ENCODE measurements at regions not wholly inside any gene's neighbourhood (a gene's known extent, or its start where the extent isn't known, plus 50 kb on each side); places are given as distances from the start of the nearest gene placed in this dataset.

- H2AFZ ChIP-seq (ENCODE audit: low read depth, low read length) = no peak overlapping the region
- no peak overlapping the region for H3K4me3 ChIP-seq
- ATAC-seq (no peak), DNase-seq (ENCODE audit: extremely low read depth in 1 of 4, low spot score in 3 of 4) (no peak), FAIRE-seq (no peak)
- H3K9me1 ChIP-seq (ENCODE audit: control insufficient read depth, insufficient read depth, low read length) = no peaks in the 10 kb centered on the region
- POLR2A ChIA-PET = no interaction called here
- H3K79me2 ChIP-seq (ENCODE audit: control insufficient read depth, insufficient read depth, low read length) = no peaks in the 10 kb centered on the region
- no peaks in the 10 kb centered on the region for H3K4me1 ChIP-seq (replicated peaks in 1 of 2; ENCODE audit: control insufficient read depth in 2 of 2, insufficient read depth in 2 of 2, low read length in 2 of 2)
- CTCF ChIA-PET (ENCODE audit: low intra/inter-chr PET ratio) = no interaction called here
- H3K27ac ChIP-seq (ENCODE audit: extremely low read depth, low read depth, low read length) = no peak overlapping the region
- intact Hi-C loops (cut with micrococcal nuclease) = no loop called here
- H3K9me3 ChIP-seq (replicated peaks; ENCODE audit: control insufficient read depth, insufficient read depth, low read depth, low read length) = no peaks in the 10 kb centered on the region
- no peaks in the 10 kb centered on the region for H4K20me1 ChIP-seq (replicated peaks; ENCODE audit: control insufficient read depth, insufficient read depth, low read length)
- H3K36me3 ChIP-seq (ENCODE audit: control insufficient read depth, insufficient read depth, low read length) = no peaks in the 10 kb centered on the region
- BruUV-seq (replicated peaks) = no TSS peak
- no peak overlapping the region for H3K4me2 ChIP-seq (ENCODE audit: insufficient read depth, low read length)
- in situ Hi-C loops (cut with MboI) = no loop called here
- H3K27me3 ChIP-seq (ENCODE audit: control insufficient read depth in 2 of 2, insufficient read depth in 2 of 2, low read length in 2 of 2) = peaks cover 2 to 35% of the 10 kb centered on the region in 2 experiments; a peak in 3 of 5 replicates
- WGBS (ENCODE audit: insufficient coverage, low coverage, missing lambda C conversion rate) = 3% methylated on average over 6 of the region's 6 CpGs
- no peak overlapping the region for H3K9ac ChIP-seq (ENCODE audit: insufficient read depth in 1 of 2, low read depth in 2 of 2, low read length in 2 of 2)
- TF ChIP-seq GABPB2 (CRISPR knock-in tag; conservative IDR thresholded peaks at IDR 0.05) (no peak), ZNF124 (CRISPR knock-in tag; IDR thresholded peaks at IDR 0.05) (no peak), RFX7 (CRISPR knock-in tag; IDR thresholded peaks at IDR 0.05) (no peak), ZNF561 (CRISPR knock-in tag; conservative IDR thresholded peaks at IDR 0.05) (no peak), TAF7 (tag; IDR thresholded peaks at IDR 0.05) (no peak), POLR2G (IDR thresholded peaks at IDR 0.05; ENCODE audit: low read depth, low read length) (no peak), ZNF263 (CRISPR knock-in tag; IDR thresholded peaks at IDR 0.05; ENCODE audit: borderline replicate concordance) (no peak), FOXA1 (IDR thresholded peaks at IDR 0.05; ENCODE audit: borderline replicate concordance) (no peak), MAFG (tag; conservative IDR thresholded peaks at IDR 0.05) (no peak), ZNF280B (CRISPR knock-in tag; IDR thresholded peaks at IDR 0.05) (no peak), RBM34 (IDR thresholded peaks at IDR 0.05; ENCODE audit: borderline replicate concordance, insufficient read depth, low read length) (no peak), RNF219 (CRISPR knock-in tag; IDR thresholded peaks at IDR 0.05) (no peak), ATF4 (CRISPR knock-in tag; IDR thresholded peaks at IDR 0.05) (no peak), ZFP36 (IDR thresholded peaks at IDR 0.05; ENCODE audit: low read depth, low read length, partially characterized antibody) (no peak), HCFC1 (IDR thresholded peaks at IDR 0.05; ENCODE audit: low read depth, low read length) (no peak), FOXM1 (IDR thresholded peaks at IDR 0.05; ENCODE audit: low read depth) (no peak), FOXM1 (CRISPR knock-in tag; IDR thresholded peaks at IDR 0.05; ENCODE audit: low read depth) (no peak), ARNT (IDR thresholded peaks at IDR 0.05) (no peak), FOXJ2 (tag; IDR thresholded peaks at IDR 0.05) (no peak), GMEB1 (CRISPR knock-in tag; IDR thresholded peaks at IDR 0.05) (no peak)
Observed at GRCh38 chr2:129820908-129821307, 158.6 kb upstream of the RAB6C start.
